Hepatocyte (in vitro differentiated cells): ENCODE measurements at regions not wholly inside any gene's neighbourhood (a gene's known extent, or its start where the extent isn't known, plus 50 kb on each side); places are given as distances from the start of the nearest gene placed in this dataset.

ENCODE experiments used
- EZH2 ChIP-seq: fragments of 200-600 bp; sonication (generic); IDR thresholded peaks from 2 replicates; pipeline ENCODE4 v1.6.1; 2016; ENCODE audit warnings: antibody characterized with exemption, mild to moderate bottlenecking, borderline replicate concordance
- EZH2phosphoT487 ChIP-seq: fragments of 200-600 bp; sonication (generic); IDR thresholded peaks from one replicate; pipeline ENCODE4 v1.6.1; 2018; ENCODE audit warnings: antibody characterized with exemption, mild to moderate bottlenecking, low read depth, moderate library complexity; ENCODE audit not compliant: unreplicated experiment, severe bottlenecking
- TF ChIP-seq, protein P1 (sequence below): fragments of 200-600 bp; sonication (generic); IDR thresholded peaks from 2 replicates; pipeline ENCODE4 v1.5.1; 2016; ENCODE audit warnings: antibody characterized with exemption, mild to moderate bottlenecking; ENCODE audit not compliant: poor library complexity

DNA sequence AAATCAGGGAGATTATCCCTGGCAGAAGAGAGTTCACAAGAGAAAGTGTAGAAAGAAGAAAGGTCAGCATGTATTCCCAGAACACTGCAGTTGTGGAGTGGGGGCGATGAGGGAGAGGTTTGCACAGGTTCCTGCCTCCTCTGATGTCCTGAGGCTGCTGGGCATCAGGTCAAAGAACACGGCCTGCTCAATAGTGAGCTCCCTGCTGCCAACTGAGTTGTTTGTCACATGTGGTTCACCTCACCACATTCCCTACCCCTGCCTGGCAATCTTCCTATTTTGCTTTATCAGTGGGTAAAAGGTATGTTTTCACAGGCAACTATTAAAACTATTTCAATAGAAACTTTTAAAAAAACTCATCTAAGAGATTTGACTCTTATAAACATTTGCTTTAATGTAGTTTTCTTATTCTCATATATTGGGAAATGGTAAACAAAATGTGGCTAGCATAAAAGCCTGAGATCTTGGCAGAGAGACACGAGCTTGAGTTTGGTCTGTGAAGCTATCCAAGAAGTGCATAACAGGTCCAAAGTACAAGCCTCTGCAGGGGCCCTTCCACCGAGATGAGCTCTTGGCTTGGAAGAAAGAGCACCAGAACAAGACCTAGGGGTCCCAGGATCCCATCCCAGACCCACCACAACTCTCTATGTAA, 123.9 kb upstream of the SRD5A2 start:
- TF ChIP-seq, protein P1, sequence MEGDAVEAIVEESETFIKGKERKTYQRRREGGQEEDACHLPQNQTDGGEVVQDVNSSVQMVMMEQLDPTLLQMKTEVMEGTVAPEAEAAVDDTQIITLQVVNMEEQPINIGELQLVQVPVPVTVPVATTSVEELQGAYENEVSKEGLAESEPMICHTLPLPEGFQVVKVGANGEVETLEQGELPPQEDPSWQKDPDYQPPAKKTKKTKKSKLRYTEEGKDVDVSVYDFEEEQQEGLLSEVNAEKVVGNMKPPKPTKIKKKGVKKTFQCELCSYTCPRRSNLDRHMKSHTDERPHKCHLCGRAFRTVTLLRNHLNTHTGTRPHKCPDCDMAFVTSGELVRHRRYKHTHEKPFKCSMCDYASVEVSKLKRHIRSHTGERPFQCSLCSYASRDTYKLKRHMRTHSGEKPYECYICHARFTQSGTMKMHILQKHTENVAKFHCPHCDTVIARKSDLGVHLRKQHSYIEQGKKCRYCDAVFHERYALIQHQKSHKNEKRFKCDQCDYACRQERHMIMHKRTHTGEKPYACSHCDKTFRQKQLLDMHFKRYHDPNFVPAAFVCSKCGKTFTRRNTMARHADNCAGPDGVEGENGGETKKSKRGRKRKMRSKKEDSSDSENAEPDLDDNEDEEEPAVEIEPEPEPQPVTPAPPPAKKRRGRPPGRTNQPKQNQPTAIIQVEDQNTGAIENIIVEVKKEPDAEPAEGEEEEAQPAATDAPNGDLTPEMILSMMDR: no peak
- TF ChIP-seq EZH2 (no peak), EZH2phosphoT487 (no peak)
